Thyroid gland (tissue), 4 donors: ENCODE measurements at regions not wholly inside any gene's neighbourhood (a gene's known extent, or its start where the extent isn't known, plus 50 kb on each side); places are given as distances from the start of the nearest gene placed in this dataset.

Source experiments
- CTCF ChIP-seq, 6 experiments: fragments of 200-600 bp in 3 of 6; fragments of 450-650 bp in 3 of 6; sonication (generic) in 3 of 6; IDR thresholded peaks; one replicate each; pipeline ENCODE4 v1.5.1; 2016 to 2019; ENCODE audit warnings: antibody characterized with exemption in 6 of 6, mild to moderate bottlenecking in 2 of 6, inconsistent platforms in 1 of 6, moderate library complexity in 1 of 6
- POLR2A ChIP-seq, 2 donors: fragments of 450-650 bp; IDR thresholded peaks; one replicate each; pipeline ENCODE4 v1.6.1; 2017; ENCODE audit warnings: antibody characterized with exemption in 2 of 2, mild to moderate bottlenecking in 2 of 2, moderate library complexity in 1 of 2

GRCh38 chr4:118591339-118592046 is 93.7 kb upstream of the METTL14 start:
- TF ChIP-seq CTCF (IDR thresholded peaks at IDR 0.05) = peak in 2 of 6 experiments; percentile 32 to 34
- TF ChIP-seq POLR2A (IDR thresholded peaks at IDR 0.05) = peak in 1 of 2 donors; percentile 74
